ENCODE measurements at regions not wholly inside any gene's neighbourhood (a gene's known extent, or its start where the extent isn't known, plus 50 kb on each side); places are given as distances from the start of the nearest gene placed in this dataset.

- TF ChIP-seq EZH2 (IDR thresholded peaks at IDR 0.05; ENCODE audit: borderline replicate concordance) (no peak), CTCF (IDR thresholded peaks at IDR 0.05; ENCODE audit: poor library complexity) (no peak)
These were observed 214.1 kb downstream of the DUSP6 start for GRCh38 chr12:89138048-89138852.

All from hepatocyte (in vitro differentiated cells).